ENCODE measurements at regions not wholly inside any gene's neighbourhood (a gene's known extent, or its start where the extent isn't known, plus 50 kb on each side); places are given as distances from the start of the nearest gene placed in this dataset.

DNA sequence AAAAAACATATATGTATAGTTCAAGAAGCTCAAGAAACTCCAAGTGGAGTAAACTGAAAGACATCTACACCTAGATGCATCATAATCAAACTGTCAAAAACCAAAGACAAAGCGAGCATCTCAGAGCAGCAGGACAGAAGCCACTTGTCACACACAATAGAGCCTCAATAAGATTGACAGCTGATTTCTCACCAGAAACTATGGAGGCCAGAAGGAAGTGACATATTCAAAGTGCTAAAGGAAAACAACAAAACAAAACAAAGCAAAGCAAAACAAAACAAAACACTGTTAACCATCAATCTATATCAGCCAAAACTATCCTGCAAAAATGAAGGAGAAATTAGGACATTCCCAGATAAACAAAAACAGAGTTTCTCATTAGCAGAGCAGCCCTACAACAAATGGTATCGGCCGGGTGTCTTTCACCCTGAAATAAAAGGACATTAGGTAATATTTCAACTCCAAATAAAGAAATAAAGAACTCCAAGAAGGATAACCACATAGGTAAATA, 65.8 kb upstream of the SEPTIN5 start:
- TF ChIP-seq, protein P1, sequence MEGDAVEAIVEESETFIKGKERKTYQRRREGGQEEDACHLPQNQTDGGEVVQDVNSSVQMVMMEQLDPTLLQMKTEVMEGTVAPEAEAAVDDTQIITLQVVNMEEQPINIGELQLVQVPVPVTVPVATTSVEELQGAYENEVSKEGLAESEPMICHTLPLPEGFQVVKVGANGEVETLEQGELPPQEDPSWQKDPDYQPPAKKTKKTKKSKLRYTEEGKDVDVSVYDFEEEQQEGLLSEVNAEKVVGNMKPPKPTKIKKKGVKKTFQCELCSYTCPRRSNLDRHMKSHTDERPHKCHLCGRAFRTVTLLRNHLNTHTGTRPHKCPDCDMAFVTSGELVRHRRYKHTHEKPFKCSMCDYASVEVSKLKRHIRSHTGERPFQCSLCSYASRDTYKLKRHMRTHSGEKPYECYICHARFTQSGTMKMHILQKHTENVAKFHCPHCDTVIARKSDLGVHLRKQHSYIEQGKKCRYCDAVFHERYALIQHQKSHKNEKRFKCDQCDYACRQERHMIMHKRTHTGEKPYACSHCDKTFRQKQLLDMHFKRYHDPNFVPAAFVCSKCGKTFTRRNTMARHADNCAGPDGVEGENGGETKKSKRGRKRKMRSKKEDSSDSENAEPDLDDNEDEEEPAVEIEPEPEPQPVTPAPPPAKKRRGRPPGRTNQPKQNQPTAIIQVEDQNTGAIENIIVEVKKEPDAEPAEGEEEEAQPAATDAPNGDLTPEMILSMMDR (IDR thresholded peaks at IDR 0.05): no peak
- no peak for TF ChIP-seq POLR2A (IDR thresholded peaks at IDR 0.05)

All from lower leg skin (tissue), 3 donors.